HG02981 (cell line): ENCODE measurements at regions not wholly inside any gene's neighbourhood (a gene's known extent, or its start where the extent isn't known, plus 50 kb on each side); places are given as distances from the start of the nearest gene placed in this dataset.

Experiments
- ATAC-seq: cut with Tn5 transposase; IDR thresholded peaks from one replicate; pipeline ENCODE4 v1.9.1; 2021; ENCODE audit warnings: mild to moderate bottlenecking, moderate library complexity; ENCODE audit not compliant: unreplicated experiment

- no peak for ATAC-seq
Observed at GRCh38 chr2:14684516-14684915, 52.0 kb downstream of the LRATD1 start.

DNA sequence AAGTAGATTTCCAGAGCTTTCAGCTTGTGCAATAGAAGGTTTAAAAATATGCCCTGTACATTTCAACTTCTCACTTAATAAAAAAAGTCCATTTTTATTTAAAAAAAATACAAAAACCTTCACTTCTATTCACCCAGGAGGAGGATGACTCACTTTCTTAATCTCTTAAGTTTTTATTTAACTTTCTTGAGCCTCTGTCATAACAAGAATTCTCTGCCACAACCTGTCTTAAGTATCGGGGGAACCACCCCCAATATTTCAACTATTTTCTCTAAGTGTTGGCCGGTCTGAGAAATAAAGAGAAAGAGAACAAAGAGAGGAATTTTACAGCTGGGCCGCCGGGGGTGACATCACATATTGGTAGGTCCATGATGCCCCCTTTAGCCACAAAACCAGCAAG is 58.4 kb downstream of the LRATD1 start:
- no peak for ATAC-seq

GRCh38 chr2:14693874-14694273 is 61.4 kb downstream of the LRATD1 start:
- no peak for ATAC-seq

DNA sequence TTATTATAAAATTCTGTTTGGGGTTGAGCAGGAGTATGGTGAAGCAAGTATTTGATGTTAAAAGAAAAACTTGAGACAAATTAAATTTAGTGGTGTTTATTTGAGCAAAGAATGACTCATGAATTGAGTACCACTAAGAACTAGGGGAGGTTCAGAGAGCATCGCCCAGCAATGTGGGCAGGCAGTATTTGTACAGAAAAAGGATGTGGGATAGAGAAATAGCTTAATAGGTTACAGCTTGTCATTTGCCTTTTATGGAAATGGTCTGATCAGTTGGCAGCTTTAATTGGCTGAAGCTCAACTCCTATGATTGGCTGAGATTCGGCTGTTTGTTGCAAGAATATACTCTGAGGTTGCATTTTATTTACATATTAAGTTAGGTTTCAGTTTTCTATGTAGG is 68.2 kb downstream of the LRATD1 start:
- ATAC-seq: no peak

DNA sequence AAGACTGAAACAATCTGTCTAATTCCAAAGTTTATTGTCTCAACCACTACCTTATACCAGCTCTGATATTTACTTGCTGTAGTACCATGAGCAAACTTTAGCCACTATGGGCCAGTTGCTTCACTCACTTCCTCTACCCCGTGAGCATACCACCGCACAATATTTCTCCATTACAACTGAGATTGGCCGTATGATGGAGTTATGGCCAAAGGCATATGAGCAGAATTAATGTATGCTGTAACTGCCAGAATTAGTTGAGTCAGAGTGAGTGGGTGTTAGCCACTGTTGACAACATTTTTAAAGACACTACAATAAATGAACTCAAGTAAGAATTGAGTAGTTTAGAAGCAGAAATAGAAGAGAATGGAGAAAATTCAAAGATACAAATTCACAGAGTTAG is 69.7 kb downstream of the LRATD1 start:
- ATAC-seq: no peak

DNA sequence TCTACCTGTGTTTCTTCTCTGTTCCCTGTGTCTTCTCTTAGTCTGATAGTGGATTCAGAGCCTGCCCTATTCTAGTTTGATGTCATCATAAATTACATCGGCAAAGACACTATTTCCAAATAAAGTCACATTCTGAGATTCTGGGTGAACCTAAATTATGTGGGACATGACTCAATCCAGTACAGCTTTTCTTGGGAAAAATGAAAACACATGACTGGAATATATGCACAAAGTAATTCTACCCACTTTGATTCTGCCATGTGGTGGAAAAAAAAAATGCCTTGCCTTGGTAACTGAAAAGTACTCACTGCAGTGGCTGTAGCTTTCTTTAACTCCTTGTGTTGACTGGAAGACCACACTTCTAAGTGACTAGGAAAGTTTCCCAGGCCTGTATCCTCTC is 73.7 kb downstream of the LRATD1 start:
- ATAC-seq: no peak

DNA sequence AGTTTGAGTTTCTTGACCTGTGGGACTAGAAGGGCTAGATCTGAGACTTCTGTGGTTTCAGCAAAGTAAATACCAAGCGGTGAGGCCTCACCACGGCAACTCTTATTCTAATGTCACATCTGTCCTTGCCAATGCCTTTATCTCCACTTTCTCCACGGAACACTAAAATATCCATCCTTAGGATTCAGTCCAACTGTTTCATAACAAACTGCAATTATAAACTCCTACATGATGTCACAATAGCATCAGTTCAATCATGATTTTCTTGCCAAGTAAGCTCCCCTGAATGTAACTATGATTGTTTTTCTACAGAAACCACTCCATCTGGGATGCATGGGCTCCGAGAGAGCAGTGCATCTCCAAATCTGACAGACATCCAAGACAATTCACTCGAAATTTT is 79.6 kb downstream of the LRATD1 start:
- no peak for ATAC-seq

DNA sequence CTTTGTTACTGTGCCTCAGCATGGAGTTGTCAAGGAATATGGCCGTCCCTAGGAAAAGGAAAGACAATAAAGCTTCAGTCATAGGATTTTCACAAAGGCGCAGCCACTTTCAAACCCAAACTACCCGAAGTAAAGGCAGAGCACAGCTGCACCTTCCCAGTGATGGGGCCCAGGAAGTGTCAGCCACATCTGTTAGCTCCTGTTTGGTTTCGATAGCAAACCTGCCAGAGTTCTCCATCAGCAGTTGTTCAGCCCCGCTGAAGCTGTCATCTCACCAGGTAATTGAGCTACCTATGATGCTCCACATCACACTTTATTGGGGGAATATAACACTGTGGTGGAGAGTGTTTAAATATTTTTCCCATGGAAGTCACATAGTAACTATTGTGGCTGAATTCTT is 80.7 kb downstream of the LRATD1 start:
- no peak for ATAC-seq

GRCh38 chr2:14715600-14715999 is 83.1 kb downstream of the LRATD1 start:
- ATAC-seq: no peak

DNA sequence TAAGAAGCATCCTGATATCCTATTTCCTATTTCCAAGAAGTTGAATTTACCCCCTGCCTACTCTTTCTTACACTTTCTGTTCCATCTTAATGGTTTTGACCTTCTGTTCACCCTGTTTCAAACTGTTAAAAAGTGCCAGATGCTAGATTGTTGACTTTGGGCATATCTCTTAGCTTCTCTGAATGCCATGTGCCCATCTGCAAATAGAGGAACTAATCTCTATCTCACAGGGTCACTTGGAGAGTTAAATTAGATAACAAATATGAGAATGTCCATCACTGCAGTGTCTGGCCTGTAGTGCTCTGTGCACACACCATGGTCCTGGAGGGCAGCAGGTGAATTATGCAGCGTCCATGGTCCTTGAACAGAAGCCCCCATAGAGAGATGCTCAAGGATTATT is 83.8 kb downstream of the LRATD1 start:
- ATAC-seq: no peak

GRCh38 chr2:14717131-14717530 is 84.6 kb downstream of the LRATD1 start:
- ATAC-seq: no peak

DNA sequence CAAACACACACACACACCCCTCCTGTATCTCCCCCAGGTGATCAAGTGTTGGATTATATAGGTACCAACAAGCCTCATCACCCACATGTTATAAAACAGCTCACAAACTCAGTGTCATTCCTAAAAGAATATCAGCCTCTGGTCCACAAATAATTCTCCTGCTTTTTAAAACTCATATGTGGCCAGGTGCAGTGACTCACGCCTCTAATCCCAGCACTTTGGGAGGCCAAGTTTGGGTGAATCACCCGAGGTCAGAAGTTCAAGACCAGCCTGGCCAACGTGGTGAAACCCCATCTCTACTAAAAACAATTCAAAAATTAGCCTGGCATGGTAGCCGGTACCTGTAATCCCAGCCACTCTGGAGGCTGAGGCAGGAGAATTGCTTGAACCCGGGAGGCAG is 87.8 kb downstream of the LRATD1 start:
- no peak for ATAC-seq

DNA sequence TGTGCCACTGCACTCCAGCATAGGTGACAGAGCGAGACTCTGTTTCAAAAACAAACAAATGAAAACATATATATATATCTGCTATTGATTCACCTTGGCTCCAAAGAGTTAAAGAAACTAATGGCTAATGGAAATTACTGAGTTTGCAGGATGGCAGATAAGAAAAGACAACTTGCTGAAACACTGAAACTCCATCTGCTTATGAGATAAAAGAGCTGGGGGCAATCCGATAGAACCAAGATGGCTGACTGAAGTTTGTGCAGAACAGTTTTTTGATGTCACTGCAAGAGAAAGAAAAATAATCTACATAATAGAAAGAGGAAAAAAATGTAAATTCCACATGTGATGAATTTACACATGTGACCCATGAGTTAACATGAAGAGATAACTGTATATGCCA is 88.2 kb downstream of the LRATD1 start:
- no peak for ATAC-seq

- ATAC-seq: no peak
Observed at GRCh38 chr2:14722904-14723570, 90.5 kb downstream of the LRATD1 start.

GRCh38 chr2:14723684-14724083 is 91.2 kb downstream of the LRATD1 start:
- ATAC-seq: no peak

DNA sequence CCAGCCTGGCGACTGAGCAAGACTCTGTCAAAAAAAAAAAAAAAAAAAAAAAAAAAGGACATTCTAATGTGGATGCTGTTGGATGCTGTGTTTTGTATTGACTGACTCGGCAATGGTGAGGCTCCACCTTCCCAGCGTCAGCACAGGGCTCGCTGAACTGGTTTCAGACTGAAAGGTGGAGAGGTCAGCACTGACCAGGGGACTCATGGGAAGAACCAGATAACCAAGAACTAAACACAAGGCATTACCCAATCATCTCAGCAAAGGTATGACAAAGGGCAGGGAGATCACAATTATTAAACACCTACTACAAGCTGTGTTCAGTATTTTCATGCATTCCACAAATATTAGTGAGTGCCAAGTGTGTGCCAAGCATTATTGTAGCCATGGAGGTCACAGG is 103.2 kb downstream of the LRATD1 start:
- no peak for ATAC-seq

DNA sequence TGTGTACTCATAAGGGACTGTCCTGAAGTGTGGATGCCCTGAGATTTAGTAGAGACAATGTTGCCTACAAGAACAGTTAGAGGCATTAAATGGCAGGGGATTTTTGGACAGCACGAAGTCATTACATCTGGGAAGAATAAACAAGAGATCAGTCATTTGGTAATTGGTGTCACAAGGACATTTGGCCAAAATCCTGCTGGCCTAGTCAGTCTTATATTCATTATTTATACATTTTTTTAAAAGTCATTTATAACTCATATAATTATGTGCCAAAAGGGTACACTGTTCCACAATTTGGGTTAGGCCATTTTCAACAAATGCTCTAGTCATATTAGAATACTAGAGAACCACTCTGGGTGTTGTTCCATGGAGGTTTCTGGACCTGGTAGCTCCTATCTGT is 104.7 kb downstream of the LRATD1 start:
- ATAC-seq: no peak

- no peak for ATAC-seq
Observed at GRCh38 chr2:14743861-14744260, 111.3 kb downstream of the LRATD1 start.

DNA sequence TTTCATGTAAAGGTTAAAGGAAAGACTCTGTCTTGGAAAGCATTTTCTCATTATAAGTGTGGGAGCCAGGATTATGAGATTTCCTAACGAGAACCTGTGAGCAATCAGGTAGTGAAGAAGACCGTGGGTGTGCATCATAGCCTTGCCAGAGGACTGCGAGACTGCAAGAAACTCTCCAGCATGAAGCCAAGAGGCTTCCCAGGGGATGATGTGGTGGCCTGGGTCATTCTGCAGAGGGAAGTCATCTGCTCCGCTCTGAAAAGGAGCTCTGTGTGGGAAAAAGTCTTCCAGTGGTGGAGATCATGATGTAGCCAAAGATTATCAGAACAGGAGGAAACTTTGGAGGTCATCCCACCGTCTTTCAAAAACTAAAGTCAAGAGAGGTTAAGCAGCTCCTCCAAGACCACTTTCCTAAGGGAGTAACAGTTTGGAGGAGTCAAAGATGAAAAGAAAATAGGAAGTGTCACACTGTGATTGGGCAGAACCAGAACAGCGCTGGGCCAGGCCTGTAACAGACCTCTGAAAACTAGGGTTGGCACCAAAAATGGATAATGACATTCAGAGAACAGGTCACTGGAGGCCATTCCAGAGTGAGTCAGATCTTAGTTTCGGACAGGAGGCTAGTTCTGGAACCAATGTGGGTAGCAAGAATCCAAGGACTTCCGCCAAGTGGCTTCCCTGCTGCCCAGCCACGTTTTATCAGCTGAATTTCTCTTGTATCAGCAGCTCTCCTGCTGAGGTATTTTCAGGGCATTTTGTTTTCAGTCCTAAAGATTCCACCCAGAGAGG is 113.0 kb downstream of the LRATD1 start:
- no peak for ATAC-seq

- no peak for ATAC-seq
Observed at GRCh38 chr2:14746133-14746532, 113.6 kb downstream of the LRATD1 start.

- no peak for ATAC-seq
Observed at GRCh38 chr2:14747447-14747846, 114.9 kb downstream of the LRATD1 start.

DNA sequence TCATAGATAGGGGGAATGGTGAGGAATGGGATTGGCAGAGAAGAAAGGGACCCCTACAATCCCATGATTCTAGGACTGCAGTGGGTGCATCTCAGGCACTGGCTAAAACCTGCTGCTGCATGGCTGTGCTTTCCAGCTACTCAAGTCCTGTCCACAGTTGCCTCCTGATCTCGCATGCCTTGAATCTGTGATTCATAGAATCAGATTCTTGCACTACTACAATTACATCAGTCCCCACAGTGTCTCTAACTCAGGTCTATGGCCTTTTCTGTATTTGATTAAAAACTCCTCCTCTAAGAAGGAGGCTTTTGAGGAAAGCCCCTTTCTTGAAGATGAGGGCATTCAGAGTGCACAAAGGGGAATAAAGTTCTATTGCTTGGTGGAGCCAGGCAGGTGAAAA is 117.4 kb downstream of the LRATD1 start:
- ATAC-seq: no peak

DNA sequence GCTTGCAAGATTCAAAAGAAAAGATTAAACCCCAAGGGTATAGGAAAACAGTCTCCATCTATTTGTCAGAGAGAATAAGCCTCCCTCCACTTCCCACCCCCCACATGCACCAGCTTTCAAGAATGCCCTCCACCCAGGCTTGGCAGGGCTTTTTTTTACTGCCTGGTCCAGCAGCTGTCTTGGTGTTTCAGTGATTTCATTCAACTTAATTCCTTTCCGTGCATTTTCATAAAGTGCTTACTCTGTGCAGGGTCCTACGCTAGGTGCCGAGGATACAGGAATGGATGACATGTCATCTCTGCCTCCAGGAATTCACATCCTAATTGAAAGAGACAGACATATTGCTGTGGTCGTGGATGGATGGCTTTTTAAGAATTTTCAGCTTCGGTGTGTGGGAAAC is 117.9 kb downstream of the LRATD1 start:
- ATAC-seq: no peak
